Spinal cord (tissue), 9 donors: ENCODE measurements at regions not wholly inside any gene's neighbourhood (a gene's known extent, or its start where the extent isn't known, plus 50 kb on each side); places are given as distances from the start of the nearest gene placed in this dataset.

Source experiments
- DNase-seq, 6 donors: peaks; one replicate each; pipeline versions ENCODE4 v3.0.0 to v3.0.0-alpha.2; 2013 to 2015; ENCODE audit warnings: low spot score in 6 of 6, low read depth in 4 of 6
- H3K27ac ChIP-seq: one replicate; pipeline ENCODE4 v1.5.1; 2013; ENCODE audit warnings: low read depth, low read length, control low read depth
- H3K27me3 ChIP-seq: one replicate; pipeline ENCODE4 v1.6.1; 2013; ENCODE audit warnings: low read length; ENCODE audit not compliant: control insufficient read depth, insufficient read depth
- H3K36me3 ChIP-seq: one replicate; pipeline ENCODE4 v1.6.1; 2013; ENCODE audit warnings: low read length; ENCODE audit not compliant: control insufficient read depth, insufficient read depth
- H3K4me1 ChIP-seq: one replicate; pipeline ENCODE4 v1.6.1; 2013; ENCODE audit warnings: low read length; ENCODE audit not compliant: control insufficient read depth, insufficient read depth
- H3K4me3 ChIP-seq: one replicate; pipeline ENCODE4 v1.5.1; 2013; ENCODE audit warnings: low read depth, low read length, control low read depth
- H3K9me3 ChIP-seq: one replicate; pipeline ENCODE4 v1.6.1; 2013; ENCODE audit warnings: low read length; ENCODE audit not compliant: control insufficient read depth, insufficient read depth
- WGBS: methylation state at CpG from one replicate; pipeline ENCODE4 v1.1.5; 2013; ENCODE audit warnings: missing lambda C conversion rate; ENCODE audit not compliant: insufficient coverage; 5-methylcytosine and 5-hydroxymethylcytosine counted together
- donor health status: healthy.

DNA sequence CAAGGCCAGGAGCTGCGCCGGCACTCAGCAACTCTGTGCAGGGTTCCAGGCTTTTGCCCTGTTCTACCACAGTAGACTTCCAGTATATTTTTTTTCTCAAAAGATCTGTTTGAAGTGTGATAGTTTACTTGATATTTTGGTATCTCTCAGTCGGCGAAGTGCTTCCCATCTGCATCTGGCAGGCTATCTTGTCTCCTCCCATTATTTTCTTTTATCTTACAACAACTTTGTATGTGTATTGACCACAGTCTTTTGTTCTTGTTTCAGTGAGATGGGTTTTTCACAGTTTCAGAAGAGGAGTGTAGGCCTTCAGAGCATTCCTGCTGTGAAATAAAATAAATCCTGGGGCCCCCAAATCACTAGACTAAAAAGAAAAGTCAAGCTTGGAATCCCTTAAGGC, 292.9 kb downstream of the PTGER3 start:
- no peak overlapping the region for H3K27ac ChIP-seq
- DNase-seq, result no peak

GRCh38 chr1:70760154-70760553, 287.5 kb downstream of the PTGER3 start:
- Histone ChIP-seq H3K9me3 (no peaks in the 10 kb centered on the region), H3K27ac (no peak overlapping the region), H3K27me3 (no peaks in the 10 kb centered on the region), H3K4me3 (no peak overlapping the region), H3K36me3 (no peaks in the 10 kb centered on the region), H3K4me1 (no peaks in the 10 kb centered on the region)
- no peak for DNase-seq
- whole genome bisulfite sequencing, result no CpG with 5 or more reads among the region's 2 CpGs

More for the DNA sequence above, 292.9 kb downstream of the PTGER3 start:
- no peaks in the 10 kb centered on the region for H3K4me1 ChIP-seq
- H3K9me3 ChIP-seq, result no peaks in the 10 kb centered on the region
- H3K36me3 ChIP-seq, result no peaks in the 10 kb centered on the region
- WGBS, result no CpG with 5 or more reads among the region's 4 CpGs
- no peak overlapping the region for H3K4me3 ChIP-seq
- H3K27me3 ChIP-seq, result no peaks in the 10 kb centered on the region

- Histone ChIP-seq H3K4me1 (no peaks in the 10 kb centered on the region), H3K27ac (no peak overlapping the region), H3K9me3 (no peaks in the 10 kb centered on the region), H3K36me3 (no peaks in the 10 kb centered on the region), H3K27me3 (no peaks in the 10 kb centered on the region), H3K4me3 (no peak overlapping the region)
- no peak for DNase-seq
- WGBS, result no CpG with 5 or more reads among the region's 2 CpGs
Observed at GRCh38 chr1:70762386-70762785, 285.2 kb downstream of the PTGER3 start.

GRCh38 chr1:70764747-70765146, 282.9 kb downstream of the PTGER3 start:
- Histone ChIP-seq H3K36me3 (no peaks in the 10 kb centered on the region), H3K9me3 (no peaks in the 10 kb centered on the region), H3K4me3 (no peak overlapping the region), H3K4me1 (no peaks in the 10 kb centered on the region), H3K27ac (no peak overlapping the region), H3K27me3 (no peaks in the 10 kb centered on the region)
- 60% methylated on average over 1 of the region's 2 CpGs for WGBS
- no peak for DNase-seq

DNA sequence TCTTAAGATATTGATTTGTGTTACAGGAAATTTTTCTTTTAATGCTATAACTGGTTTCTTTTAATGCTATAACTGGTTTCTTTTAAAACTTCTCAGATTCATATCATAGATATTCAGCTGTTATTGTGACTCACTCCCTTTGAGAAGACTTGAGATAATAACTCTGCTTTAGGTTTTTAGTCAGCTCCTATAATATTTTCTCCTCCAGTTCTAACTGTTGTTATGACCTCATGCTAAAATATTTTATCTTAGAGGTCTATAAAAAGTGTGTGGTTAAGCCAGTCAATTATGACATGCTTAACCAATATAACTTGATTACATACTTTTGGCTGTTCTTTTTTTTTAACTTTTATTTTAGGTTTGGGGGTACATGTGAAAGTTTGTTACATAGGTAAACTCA, 280.2 kb downstream of the PTGER3 start:
- no peaks in the 10 kb centered on the region for H3K4me1 ChIP-seq
- no peak overlapping the region for H3K4me3 ChIP-seq
- DNase-seq, result no peak
- no peaks in the 10 kb centered on the region for H3K27me3 ChIP-seq
- H3K27ac ChIP-seq, result no peak overlapping the region
- no peaks in the 10 kb centered on the region for H3K9me3 ChIP-seq
- no peaks in the 10 kb centered on the region for H3K36me3 ChIP-seq

GRCh38 chr1:70768216-70768615, 279.4 kb downstream of the PTGER3 start:
- Histone ChIP-seq H3K4me1 (no peaks in the 10 kb centered on the region), H3K27me3 (no peaks in the 10 kb centered on the region), H3K9me3 (no peaks in the 10 kb centered on the region), H3K4me3 (no peak overlapping the region), H3K36me3 (no peaks in the 10 kb centered on the region), H3K27ac (no peak overlapping the region)
- DNase-seq, result no peak
- WGBS, result no CpG with 5 or more reads among the region's 1 CpG

DNA sequence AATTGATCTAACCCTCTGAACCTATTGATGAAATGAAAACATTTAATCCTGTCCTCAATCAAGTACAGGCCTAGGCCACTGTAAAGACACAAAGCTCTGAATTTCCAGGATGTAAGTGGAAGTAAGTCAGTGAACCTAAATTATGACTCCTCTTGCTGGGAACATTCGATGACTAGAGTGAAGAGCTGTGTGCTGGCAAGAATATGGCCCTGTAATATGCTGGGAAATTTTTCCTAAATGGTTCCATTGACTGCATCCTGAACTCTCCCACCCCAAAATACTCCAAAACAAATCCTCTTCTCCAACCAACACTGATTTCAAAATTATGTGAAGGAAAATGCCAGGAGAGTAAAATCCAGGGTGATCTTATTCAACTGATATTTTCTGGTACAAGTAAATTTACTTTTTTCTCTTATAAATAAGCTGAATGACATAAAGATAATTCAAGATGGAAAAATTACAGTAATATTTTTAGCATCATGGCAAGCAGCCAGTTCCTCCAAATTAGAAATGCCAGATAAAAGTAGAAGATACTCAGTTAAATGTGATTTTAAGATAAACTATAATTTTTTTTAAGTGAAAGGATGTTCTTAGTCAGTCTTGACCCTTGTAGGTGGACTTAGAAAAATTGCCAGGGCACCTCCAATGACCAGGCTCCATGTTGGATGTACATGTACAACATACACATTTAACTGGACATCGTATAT, 269.4 kb downstream of the PTGER3 start:
- DNase-seq, result no peak
- Histone ChIP-seq H3K4me3 (no peak overlapping the region), H3K9me3 (no peaks in the 10 kb centered on the region), H3K27ac (no peak overlapping the region), H3K4me1 (no peaks in the 10 kb centered on the region), H3K27me3 (no peaks in the 10 kb centered on the region), H3K36me3 (no peaks in the 10 kb centered on the region)
- WGBS, result no CpG with 5 or more reads among the region's 2 CpGs

DNA sequence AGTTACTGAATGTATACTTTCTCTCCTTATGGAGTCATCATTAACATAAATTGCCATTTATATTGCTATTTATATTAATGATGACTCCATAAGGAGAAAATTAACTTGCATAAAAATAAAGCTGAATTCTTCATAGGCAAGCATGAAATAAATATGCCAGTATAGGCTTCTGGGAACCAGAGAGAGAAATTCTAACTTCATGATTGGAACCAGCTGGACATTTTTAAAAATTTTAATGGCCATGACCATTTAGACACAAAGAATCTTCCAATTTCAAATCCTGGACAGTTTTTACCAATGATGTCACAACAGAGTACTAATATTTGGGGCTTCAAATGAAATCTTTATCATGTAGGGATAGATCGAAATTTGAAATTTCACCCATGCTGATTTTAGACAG, 268.7 kb downstream of the PTGER3 start:
- H3K27me3 ChIP-seq, result no peaks in the 10 kb centered on the region
- H3K4me1 ChIP-seq, result no peaks in the 10 kb centered on the region
- H3K9me3 ChIP-seq, result no peaks in the 10 kb centered on the region
- no peak overlapping the region for H3K27ac ChIP-seq
- no CpG with 5 or more reads among the region's 1 CpG for WGBS
- no peak overlapping the region for H3K4me3 ChIP-seq
- H3K36me3 ChIP-seq, result no peaks in the 10 kb centered on the region
- no peak for DNase-seq

GRCh38 chr1:70779571-70779970, 268.0 kb downstream of the PTGER3 start:
- no peaks in the 10 kb centered on the region for H3K4me1 ChIP-seq
- no peaks in the 10 kb centered on the region for H3K27me3 ChIP-seq
- no peak overlapping the region for H3K4me3 ChIP-seq
- WGBS, result 88% methylated on average over 2 of the region's 3 CpGs
- no peaks in the 10 kb centered on the region for H3K36me3 ChIP-seq
- no peak overlapping the region for H3K27ac ChIP-seq
- H3K9me3 ChIP-seq, result no peaks in the 10 kb centered on the region
- DNase-seq, result no peak

GRCh38 chr1:70785287-70785686, 262.3 kb downstream of the PTGER3 start:
- Histone ChIP-seq H3K27ac (no peak overlapping the region), H3K4me1 (no peaks in the 10 kb centered on the region), H3K9me3 (no peaks in the 10 kb centered on the region), H3K36me3 (no peaks in the 10 kb centered on the region), H3K27me3 (no peaks in the 10 kb centered on the region), H3K4me3 (no peak overlapping the region)
- DNase-seq, result no peak
- no CpG with 5 or more reads among the region's 1 CpG for WGBS
